Fibroblast of skin of scalp (primary cell): ENCODE measurements at regions not wholly inside any gene's neighbourhood (a gene's known extent, or its start where the extent isn't known, plus 50 kb on each side); places are given as distances from the start of the nearest gene placed in this dataset.

Experiments used
- DNase-seq: peaks from one replicate; pipeline ENCODE4 v3.0.0-alpha.2; 2013

DNA sequence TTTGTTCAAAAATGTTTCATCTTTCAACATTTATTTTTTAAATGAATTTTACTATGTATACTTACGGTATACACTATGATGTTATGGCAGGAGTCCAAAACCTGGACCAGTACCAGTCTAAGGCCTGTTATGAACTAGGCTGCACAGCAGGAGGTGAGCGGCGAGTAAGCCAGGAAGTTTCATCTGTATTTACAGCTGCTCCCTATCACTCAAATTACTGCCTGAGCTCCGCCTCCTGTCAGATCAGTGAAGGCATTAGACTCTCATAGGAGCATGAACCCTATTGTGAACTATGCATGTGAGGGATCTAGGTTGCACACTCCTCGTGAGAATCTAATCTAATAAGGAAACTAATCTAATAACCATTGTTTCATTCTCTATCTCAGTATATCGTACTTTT lies 715.5 kb upstream of the PTPRD start:
- DNase-seq = peak; percentile 1

DNA sequence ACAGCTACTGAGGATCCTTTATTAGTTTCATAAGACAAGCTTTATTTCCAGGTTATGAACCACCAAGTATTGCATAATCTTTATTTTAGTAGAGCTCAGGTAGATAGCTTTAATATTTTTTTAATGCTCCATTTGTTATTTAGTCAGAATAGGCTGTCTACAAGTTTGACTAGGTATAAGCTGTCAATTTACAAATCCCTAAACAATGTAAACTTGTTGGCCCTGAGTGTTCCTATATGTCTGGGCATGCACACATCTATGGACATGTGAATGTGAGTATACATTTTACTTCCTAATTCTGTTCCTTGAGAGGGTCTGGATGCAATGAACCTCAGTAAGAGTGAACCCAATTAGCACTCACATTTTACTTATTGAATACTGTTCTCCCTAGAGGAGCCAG lies 722.2 kb upstream of the PTPRD start:
- no peak for DNase-seq

DNA sequence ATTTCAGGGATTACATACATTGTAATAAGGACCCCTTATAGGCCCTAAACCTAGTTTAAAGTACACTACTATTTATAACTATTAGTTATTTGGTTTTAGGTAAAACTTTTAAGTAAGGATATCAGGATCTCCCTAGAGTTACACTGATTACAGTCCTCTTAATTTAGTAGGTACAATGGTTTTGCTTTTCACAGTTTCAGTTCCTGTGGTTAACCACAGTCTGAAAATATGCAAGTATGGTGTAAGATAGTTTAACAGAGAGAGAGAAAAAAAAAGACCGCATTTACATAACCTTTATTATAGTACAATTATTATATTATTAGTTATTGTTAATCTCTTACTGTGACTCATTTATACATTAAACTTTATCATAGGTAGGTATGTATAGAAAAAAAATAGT lies 725.3 kb upstream of the PTPRD start:
- no peak for DNase-seq

DNA sequence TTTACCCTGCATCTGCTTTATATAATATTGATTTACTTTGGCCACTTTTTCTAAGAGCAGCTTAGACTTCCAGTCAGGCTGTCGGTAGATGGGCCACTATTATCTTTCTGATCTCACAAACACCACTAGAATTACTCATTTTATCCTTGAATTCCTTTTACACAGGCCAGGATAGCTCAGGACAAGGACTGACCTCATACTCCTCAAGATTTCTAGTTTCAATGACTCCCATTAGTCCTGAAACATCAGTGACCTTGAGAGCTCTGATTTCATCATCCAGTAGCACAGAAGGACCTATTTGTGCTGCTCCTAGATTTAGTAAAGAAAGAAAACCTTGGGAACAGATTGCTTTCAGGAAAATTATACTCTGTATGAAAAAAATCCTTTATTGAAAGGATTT lies 727.9 kb upstream of the PTPRD start:
- DNase-seq = no peak

DNA sequence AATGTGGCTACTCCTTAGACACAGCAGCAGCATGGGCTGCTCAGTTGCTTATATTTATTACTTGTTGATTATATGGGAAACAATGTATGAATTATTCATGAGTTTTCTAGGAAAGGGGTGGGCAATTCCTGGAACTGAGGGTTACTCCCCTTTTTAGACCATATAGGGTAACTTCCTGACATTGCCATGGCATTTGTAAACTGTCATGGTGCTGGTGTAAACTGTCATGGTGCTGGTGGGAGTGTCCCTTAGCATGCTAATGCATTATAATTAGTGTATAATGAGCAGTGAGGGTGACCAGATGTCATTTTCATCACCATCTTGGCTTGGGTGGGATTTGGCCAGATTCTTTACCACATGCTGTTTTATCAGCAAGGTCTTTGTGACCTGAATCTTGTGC lies 734.6 kb upstream of the PTPRD start:
- no peak for DNase-seq

DNA sequence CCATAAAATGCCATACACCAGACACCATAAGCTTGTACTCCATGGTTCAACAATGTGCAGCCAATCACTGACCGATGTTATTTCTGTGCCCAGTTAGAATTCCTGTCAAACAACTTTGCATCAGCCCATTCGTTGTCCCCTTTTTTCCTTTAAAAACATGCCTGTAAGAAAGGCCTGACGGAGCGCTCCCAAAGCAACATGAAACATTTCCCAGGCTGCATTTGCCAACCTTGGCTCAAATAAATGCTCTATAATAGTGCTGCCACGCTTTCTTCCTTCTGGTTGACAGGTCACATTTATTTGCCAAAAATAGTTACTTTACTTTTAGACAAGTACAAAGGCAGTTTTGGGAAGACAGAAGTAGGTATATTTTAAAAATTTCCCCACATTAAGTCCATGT lies 735.6 kb upstream of the PTPRD start:
- DNase-seq = no peak

DNA sequence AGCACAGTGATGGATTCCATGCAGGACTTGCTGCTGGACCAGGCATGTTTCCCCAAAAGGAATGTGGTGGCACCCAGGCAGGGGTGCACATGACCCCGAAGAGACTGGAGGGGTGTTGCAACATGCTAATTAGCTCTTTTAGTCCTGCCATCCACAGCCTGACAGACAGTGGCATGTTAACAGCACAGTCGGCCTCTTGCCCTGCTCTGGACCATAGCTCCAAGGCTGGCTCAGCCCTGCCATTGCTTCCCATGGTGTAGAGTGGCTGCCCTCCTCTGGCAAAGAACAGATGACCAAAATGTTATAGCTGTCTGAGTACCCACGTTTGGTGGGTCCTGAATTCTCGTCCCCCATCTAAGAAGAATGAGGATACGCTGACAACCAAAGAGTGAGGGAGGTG lies 736.4 kb upstream of the PTPRD start:
- DNase-seq = no peak

DNA sequence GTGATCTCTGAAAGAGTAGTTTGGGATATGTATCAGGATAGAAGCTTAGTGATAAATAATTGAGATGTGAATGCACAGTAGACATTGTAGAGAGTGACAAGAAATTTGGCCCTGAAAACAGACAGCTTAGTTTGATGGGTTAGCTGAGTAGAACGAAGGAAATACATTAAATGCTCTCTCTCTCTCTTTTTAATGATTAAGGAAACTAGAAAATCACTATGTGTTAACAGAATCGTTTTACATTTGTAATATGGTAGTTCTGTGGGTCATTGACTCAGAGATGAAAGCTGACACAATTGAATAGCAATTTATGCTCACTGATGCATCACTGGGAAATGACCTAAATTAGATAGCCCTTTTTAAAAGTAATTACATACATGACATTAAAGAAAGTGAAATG lies 739.8 kb upstream of the PTPRD start:
- DNase-seq = no peak

DNA sequence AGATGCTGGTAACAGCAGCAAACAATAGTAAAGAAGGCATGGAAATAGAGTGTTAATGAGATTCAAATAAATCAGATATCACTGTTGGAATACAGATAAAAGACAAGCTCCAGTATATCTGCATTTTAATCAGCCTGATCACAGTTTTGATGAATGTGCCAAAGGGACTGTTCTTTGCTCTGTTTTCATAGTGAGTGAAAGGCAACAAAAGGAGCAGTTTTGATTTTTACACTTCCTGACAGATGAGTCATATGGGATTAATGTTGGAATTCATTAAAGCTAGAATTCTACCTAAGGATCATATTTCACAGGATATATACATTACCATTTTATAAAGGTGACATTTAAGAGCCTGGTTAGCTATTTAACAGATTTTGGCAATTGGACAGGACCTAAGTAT lies 743.3 kb upstream of the PTPRD start:
- DNase-seq = peak; percentile 3

DNA sequence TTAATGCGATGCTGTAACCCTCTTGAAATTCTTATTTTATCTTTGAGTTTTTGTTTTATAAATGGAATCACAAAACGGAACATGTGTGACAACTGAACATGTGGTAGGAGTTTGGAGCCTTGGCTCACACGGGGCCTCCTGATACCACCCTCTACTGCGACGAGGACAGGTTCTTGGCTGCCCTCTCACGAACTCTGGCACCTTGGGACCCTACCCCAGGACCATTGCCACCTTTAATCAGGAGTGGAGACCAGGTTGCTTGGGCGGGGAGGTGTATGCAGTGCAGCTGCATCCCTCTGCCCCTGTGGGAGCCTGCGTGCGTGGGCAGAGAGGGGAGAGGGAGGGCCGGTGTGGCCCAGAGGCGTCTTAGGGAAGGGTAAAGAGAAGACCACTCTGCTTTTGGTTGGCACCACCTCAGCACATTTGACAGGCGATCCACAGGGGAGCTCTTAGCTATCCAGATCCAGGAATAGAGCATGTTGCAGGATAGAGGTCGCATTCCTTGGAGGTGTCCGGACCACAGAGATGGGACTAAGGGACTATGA lies 753.9 kb upstream of the PTPRD start:
- DNase-seq = no peak

DNA sequence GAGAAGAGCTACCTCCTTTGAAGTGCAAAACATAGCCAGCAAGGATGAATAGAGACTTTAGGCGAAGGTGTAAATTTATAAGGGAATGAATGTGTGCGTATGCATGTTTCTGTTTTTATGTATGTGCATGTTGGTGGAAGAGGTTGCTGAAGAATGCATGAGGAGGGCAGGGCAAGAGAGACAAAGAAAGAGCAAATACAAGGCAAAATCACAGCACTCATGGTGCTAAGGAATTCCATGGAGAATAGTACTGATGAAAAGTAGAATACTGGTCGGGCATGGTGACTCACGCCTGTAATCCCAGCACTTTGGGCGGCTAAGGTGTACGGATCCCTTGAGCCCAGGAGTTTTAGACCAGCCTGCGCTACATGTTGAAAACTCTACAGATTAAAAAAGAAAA lies 762.1 kb upstream of the PTPRD start:
- DNase-seq = no peak

DNA sequence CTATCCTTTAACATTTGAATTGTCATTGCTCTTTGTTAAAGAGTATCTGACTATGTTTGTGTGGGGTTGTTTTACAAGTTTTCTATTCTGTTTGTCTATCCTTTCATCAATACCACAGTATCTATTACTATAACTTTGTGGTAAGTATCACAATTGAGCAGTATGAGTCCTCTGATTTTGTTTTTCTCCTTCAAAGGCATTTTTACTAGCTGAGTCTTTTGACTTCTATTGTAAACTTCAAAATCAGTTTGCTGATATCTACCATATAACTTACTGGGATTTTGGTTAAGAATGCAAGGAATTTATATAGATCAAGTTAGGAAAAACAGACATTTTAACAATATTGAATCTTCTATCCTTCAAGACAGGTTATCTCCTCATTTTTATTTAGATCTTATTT lies 789.8 kb upstream of the PTPRD start:
- no peak for DNase-seq

DNA sequence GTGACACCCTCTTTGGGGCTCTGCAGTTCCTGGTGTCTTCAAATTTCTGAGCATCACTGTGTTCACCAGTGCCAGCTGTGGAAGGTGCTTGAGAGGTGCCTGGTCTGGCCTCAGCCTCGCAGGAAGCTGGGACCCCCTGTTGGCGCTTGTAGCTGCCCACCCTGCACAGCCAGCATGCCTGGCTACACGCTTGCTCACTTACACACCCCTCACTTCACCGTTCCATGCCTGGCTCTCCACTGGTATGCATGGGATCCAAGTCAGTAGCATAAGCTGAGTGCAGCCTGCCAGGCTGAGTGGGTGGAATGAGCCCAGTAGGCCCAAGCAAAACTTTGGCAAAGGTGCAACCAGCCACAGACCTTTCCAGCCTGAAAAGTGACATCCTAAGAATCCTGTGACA lies 801.4 kb upstream of the PTPRD start:
- DNase-seq = no peak

DNA sequence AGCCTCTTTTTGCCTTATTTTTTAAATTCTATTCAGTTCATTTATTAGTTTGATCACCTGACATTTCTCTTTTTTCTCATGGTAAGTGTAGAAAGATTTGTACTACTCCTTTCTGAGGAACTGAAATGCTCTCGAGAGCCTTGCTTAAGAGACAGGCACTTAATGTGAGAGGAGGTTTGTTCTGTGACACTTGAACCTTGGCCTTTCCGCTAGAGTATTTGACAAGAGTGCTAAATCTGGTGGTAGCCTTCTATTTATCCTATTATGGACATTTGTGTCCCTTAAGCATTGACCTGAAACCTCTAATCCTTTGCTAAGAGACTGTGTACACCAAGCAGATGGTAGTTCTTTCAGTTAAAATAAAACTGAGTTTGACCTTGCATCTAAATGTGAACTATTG lies 805.0 kb upstream of the PTPRD start:
- DNase-seq = no peak

DNA sequence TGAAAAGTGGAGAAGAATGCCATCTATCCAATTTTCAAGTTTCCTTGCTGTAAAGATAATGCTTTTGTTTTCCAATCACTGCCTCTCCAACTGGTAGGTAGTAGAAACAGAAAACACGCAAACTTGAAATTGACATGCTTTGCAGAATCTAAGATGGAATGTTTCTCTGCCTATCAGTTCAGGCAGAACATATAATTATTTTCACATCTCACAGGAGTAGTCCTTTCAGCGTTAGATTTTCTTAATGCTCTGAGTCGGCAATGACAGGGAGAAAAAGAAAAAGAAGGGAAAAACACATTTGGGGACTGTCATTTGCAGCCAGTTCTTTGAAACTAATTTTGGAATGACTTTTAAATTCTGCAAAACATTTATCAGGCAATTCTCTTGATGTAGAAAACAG lies 818.7 kb upstream of the PTPRD start:
- no peak for DNase-seq

DNA sequence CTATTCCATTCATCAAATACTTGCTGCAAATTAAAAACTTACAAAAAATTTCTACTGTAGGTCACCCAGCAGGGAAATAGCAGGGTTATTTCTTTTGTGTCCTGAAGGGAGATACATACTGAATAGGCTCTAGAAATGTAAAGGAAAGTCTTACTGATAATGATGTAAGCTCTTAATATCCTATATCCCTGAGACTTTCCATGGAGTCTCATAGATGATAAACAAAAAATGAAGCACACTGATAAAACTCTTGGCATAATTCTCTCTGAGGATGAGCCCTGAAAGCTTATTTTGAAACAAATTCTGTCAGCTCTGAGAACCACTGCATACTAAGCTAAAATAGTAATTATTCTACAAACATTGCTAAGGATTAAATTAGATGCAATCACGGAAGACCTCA lies 819.6 kb upstream of the PTPRD start:
- DNase-seq = no peak

DNA sequence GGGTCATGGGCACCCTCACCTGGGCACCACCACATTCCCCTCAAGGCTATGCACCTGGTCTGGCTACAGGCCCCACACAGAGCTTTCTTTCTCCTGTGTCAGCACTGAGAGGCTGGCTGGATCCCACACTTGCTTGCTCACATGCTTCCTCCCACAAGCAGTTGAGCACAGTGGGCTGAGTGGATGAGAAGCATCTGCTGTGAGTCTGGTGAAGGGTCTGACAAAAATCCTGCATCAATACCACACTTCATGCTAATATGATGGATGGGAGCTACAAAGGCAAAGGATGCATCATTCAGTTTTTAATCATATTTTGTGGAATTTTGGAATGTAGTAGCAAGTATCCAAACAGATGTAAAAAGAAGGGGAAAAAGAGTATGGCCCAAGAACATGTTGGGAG lies 830.8 kb upstream of the PTPRD start:
- no peak for DNase-seq

DNA sequence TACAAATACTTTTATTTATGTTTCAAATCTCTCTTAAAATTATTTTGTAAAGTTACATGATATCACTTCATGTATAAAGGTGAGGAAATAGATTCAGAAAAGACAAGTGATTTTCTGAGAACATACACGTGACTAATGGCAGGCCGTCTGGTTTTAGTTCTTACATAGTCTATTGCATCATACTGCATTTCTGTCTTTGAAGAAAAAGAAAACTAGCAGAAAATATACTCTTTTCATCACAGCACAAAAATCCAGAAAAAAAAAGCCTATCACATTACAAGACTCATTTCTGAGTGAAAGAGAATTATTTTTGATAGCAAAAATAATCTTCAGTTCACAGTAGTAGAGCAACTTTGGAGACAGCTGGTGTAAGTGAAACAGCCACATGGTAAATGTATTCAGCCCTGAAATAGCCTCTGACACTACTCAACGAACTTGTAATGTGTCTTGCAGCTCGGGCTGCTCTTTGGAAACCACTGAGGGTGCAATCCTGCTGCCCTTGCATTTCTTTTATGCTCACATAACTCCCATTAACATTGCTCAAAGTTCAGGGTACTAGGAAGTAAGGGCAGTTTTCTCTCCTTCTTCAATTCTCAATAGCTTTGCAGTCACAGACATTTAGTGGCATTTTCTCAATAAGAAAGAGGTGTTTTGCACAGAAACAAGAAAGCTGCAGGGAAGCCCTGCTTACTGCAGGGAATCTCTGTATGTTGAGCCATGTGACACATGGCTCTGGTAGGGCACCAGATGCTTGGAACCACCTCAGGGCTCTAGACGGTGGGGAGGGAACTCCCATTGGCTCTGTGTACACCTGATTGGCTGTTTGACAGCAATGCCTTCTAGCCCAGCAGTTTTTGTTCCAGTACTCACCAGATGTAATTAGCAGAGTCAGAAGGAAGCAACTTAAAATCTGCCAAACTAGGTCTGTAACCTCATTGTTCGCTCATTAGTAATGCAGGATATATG lies 845.3 kb upstream of the PTPRD start:
- DNase-seq = peak; percentile 14

DNA sequence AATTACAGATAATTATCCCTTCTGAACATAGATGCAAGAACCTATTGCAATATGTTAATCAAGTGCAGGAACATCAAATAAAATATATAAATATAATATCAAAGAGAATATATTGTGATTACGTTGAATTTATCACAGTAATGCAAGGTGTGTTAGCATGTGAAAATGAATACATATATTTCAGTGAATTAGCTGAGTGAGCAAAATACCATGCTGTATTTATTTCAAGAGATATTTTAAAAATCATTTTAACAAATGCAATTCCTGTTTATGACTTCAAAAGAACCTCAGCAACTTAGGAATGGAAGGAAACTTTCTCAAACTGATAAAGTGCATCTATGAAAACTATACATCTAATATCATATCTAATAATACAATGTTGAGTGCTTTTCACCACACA lies 856.9 kb upstream of the PTPRD start:
- DNase-seq = no peak

DNA sequence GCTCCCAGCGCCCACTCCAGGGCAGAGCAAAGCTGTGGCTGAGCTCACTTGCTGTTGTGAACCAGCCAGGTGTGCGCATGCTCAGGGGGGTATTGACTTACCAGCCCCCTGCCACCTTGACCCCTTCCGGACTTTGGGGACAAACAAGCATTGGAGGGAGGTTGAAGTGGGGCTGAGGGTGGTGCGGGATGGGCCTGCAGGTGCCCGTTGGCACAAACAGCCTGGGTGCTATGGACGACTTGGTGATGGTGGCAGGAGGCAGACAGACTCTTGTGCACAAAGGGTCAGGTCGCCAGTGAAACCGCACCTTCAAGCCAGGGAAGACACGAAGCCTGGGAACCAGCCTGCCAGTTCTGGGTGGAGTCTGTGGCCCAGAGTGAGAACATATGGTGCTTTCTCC lies 858.5 kb upstream of the PTPRD start:
- DNase-seq = no peak

DNA sequence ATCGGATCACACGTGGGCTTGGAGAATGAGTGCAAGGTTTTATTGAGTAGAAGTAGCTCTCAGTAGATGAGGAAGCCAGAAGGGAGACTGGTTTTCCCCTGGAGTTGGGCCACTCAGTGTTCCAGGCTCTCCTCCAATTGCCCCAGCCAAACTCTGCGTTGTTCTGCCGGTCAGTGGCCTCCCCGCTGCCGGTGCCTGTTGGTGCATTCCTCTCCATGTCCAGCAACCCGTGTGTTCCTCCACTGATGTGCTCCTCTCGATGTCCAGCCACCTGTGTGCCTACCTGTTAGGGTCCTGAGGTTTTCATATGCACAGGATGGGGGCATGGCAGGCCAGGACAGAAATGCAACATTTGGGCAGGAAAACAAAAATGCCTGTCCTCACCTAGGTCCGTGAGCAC lies 888.0 kb upstream of the PTPRD start:
- DNase-seq = no peak

DNA sequence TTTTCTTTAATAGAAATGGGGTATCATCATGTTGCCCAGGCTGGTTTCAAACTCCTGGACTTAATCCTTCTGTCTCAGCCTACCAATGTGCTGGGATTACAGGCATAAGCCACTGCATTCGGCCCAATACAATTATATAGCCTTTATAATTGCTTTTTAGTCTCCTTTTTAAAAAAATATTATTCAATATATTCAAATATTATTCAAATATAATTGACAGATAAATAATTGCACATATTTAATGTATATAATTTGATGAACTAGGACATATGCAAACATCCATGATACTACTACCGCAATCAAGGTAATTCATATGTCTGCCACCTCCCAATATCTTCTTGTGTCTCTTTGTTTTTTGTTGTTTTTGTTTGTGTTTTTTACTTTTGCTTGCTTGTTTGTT lies 894.2 kb upstream of the PTPRD start:
- DNase-seq = no peak

DNA sequence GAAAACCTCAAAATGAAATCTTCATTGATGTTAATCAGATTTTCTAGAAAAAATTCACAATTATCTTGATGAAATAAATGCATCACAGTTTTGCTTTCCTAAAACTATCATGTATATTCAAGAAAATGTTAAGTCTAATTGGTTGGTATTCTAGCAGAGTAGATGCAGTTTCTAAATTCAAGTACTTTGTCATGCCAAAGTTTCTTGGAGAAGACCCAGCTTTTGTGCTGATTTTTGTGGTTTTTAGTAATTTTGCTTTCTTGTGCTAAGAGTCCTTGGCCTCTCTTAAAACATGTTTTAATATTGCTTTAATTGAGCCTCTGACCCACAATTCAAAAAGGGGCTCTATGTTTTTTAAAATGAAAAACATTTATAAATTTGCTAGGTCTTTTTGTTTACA lies 924.8 kb upstream of the PTPRD start:
- DNase-seq = peak; percentile 4

DNA sequence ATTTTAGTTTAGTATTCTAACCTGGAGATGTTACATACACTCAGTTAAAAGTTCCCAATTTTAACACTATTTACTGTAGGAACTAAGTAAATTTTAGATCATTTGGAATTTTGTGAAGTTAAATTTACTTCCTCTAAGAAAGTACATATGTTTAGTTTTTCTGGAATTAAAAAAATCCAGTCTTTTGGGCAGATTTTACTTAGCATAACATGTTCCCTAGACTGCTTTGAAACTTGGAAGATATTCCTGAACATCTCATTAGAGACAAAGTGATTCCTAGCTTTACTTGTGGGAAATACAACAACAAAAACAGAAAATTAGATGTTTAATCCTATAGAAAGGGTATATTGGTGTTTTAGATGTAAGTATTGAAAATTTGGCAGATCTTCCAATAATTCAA lies 930.0 kb upstream of the PTPRD start:
- DNase-seq = no peak

DNA sequence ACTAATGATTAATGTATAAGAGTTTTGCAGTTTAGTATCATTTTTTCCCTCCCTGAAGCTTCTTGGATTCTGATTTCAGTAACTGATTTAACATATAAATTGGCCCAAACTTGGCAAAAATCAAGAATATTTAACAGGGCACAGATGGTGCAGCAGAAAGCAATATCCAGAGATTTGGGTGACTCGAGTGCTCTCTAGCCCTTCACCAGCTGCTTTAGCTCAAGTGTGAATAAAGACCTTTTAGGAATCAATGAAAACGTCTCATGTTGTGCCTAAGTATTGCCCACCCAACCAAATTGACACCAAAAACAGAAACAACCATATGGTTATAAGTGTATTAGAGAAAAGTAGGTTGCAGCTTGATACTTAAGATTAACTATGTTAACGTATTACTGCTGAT lies 933.4 kb upstream of the PTPRD start:
- no peak for DNase-seq
